Fibroblast of the aortic adventitia (primary cell): ENCODE measurements at regions not wholly inside any gene's neighbourhood (a gene's known extent, or its start where the extent isn't known, plus 50 kb on each side); places are given as distances from the start of the nearest gene placed in this dataset.

Experiments used
- DNase-seq: peaks from one replicate; pipeline ENCODE4 v3.0.0-alpha.2; 2010; ENCODE audit warnings: low read depth
- H3K4me3 ChIP-seq: 2 replicates; pipeline ENCODE4 v1.5.1; 2011; ENCODE audit warnings: low read depth, mild to moderate bottlenecking, control low read depth, low read length, moderate library complexity
- TF ChIP-seq, protein P1 (sequence below): IDR thresholded peaks from 2 replicates; pipeline ENCODE4 v1.5.1; 2011; ENCODE audit warnings: mild to moderate bottlenecking, low read length, control low read depth, inconsistent platforms; ENCODE audit not compliant: insufficient read depth

DNA sequence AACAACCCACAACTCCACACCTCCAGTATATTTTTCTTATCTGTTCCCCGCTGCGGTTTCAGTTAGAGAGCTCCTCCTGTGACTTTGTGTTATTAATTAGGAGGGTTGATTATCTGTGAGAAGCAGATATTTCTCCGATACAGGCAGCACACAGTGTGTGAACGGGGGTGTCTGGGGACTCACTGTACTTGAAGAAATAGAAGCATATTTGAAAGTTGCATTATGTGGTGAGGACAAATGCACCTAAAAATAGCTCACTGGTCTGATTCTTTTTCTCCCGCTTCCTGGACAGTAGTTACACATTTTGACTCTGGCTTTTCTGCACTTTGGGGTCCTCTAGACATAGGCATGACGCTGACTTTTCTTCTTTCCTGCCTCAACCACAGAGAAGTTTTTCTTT is 277.7 kb downstream of the VRK1 start:
- TF ChIP-seq, protein P1, sequence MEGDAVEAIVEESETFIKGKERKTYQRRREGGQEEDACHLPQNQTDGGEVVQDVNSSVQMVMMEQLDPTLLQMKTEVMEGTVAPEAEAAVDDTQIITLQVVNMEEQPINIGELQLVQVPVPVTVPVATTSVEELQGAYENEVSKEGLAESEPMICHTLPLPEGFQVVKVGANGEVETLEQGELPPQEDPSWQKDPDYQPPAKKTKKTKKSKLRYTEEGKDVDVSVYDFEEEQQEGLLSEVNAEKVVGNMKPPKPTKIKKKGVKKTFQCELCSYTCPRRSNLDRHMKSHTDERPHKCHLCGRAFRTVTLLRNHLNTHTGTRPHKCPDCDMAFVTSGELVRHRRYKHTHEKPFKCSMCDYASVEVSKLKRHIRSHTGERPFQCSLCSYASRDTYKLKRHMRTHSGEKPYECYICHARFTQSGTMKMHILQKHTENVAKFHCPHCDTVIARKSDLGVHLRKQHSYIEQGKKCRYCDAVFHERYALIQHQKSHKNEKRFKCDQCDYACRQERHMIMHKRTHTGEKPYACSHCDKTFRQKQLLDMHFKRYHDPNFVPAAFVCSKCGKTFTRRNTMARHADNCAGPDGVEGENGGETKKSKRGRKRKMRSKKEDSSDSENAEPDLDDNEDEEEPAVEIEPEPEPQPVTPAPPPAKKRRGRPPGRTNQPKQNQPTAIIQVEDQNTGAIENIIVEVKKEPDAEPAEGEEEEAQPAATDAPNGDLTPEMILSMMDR, result no peak
- no peak overlapping the region for H3K4me3 ChIP-seq
- DNase-seq, result no peak

DNA sequence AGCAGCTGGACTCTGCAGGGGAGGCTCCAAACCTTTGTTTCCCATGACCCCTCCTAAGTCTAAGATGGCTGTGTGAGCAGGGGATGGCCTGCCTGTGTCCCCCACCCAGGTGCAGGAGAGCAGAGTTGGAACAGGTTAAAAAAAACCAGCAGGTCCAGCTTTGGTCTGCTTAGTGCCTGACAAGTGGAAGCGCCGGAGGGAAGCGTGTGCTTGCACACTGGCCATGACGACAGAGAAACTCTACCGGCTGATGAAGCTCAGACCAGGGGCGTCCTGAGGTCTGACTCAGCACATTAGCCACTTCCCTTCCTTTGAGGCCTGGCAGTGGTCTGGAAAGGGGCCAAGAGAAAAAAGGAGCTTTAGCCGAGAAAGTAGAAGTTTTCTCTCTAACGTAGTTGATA is 280.1 kb downstream of the VRK1 start:
- TF ChIP-seq, protein P1, result no peak
- DNase-seq, result peak; percentile 4

DNA sequence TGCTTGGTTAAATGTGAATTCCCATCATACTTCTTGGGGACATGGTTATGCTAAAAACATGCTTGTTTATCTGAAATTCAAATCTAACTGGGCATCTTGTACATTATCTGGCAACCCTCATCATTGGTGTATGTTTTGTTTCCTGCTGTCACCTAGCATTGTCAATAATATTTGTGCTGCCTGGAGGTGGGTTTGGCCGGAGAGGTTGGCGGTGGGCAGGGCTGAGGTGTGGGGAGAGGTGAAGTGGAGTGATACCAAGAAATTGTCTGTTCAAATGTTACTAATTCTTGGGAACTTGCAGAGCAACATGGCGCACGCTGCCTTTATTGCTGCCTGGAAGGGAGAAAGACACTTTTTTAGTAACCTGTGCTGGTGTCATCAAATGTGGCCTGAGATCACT is 280.5 kb downstream of the VRK1 start:
- DNase-seq, result no peak
- H3K4me3 ChIP-seq, result no peak overlapping the region
- TF ChIP-seq, protein P1, result no peak

More for the DNA sequence above, 280.1 kb downstream of the VRK1 start:
- no peak overlapping the region for H3K4me3 ChIP-seq

DNA sequence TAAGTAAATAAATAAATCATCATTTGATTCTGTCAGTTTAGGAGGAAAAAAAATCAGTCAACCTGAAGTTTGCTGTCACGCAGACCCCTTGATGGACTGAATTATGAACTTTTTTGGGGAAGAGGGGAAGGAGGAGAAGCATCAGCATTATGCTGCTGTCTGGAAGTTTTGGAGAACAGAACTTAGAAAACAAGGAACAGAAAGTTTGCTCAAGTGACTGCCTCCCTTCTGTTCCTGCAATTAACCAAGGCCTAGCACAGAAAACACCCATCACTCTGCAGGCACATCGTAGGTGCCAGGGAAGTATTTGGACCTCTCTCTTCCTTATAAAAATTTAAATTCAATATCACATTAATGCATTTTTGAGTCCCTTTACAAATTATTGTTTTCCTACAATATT is 283.8 kb downstream of the VRK1 start:
- H3K4me3 ChIP-seq, result no peak overlapping the region
- DNase-seq, result no peak
- TF ChIP-seq, protein P1, result no peak

DNA sequence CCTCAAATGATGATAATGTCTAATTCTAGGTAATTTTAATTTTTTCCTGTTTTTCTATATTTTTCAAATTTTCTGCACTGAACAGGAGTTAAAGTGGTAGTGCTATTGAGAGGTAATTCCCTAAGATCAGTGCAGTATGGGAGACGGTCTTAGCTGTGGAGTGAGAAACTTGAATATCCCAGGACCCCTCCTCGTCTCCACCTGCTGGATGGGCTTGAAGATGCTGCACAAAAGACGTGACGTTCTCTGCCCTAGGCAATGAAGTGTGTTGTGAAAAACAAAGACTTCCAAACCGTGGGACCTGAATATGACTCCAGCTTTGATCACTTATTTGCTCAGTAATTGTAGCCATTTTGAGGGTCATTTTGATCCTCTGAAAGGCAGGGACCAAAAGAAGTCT is 298.1 kb downstream of the VRK1 start:
- TF ChIP-seq, protein P1, result no peak
- H3K4me3 ChIP-seq, result no peak overlapping the region
- no peak for DNase-seq

DNA sequence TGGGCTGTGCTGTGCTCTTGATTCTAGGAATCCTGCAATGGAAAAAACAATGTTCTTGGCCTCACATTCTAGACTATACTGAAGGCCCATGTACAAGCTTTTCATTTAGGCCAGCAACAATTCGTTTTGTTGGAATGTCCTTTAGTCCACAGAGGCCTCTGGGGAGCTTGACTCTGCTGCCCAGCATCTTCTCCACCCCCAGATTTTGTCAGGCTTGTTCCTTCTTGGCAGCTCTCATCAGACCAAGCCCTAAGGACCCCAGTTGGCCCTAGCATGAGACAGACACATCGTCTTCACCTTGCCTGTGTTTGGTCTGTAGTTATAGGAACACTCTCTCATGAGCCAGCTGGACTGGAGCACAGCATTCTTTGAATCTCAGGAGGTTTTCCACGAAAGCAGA is 300.1 kb downstream of the VRK1 start:
- TF ChIP-seq, protein P1, result no peak
- no peak overlapping the region for H3K4me3 ChIP-seq
- DNase-seq, result no peak

DNA sequence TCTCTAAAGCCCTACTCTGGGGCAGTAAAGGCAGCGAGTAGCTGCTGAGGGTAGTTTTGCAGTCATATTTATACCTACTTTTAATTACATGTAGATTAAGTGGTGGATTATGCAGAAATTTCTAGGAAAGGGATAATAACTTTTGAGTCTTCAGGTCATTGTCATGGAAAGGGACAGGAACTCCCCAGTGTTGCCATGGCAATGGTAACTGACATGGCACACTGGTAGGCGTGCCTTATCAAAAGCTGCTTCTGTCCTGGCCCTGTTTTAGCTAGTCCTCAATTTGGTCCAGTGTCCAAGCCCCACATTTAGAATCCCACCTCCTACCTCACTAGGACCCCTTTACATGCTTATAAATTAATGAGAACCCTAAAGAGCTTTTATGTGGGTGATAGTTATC is 303.1 kb downstream of the VRK1 start:
- TF ChIP-seq, protein P1, result no peak
- no peak for DNase-seq
- H3K4me3 ChIP-seq, result no peak overlapping the region
